ENCODE measurements at regions not wholly inside any gene's neighbourhood (a gene's known extent, or its start where the extent isn't known, plus 50 kb on each side); places are given as distances from the start of the nearest gene placed in this dataset.
A peak's percentile ranks its signal among the peaks of the same experiment; 100 is the strongest.
"Not testable (repeated sequence)": the region's sequence is repeated elsewhere in the genome, so short reads cannot be mapped to it uniquely, and the experiment has no call there.

DNA sequence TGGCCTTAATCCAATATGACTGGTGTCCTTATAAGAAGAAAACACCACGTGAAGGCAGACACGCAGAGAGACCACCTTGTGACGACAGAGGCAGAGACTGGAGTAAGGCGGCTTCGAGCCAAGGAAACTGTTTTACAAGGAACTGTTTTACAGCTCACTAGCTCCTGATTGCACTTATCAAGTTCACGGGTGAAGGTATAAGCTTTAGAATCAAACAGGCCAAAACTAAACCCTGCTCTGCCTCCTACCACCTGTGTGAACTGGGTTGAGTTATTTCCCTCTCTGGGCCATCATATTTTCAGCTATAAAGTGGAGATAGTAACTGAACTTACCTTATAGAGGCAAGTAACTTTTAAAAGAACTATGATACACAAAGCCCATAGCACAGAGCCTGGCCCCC, 166.9 kb upstream of the NFIA start:
- 93 to 98% methylated on average over 6 of the region's 6 CpGs for WGBS, 2 donors
- no peak for FAIRE-seq

DNA sequence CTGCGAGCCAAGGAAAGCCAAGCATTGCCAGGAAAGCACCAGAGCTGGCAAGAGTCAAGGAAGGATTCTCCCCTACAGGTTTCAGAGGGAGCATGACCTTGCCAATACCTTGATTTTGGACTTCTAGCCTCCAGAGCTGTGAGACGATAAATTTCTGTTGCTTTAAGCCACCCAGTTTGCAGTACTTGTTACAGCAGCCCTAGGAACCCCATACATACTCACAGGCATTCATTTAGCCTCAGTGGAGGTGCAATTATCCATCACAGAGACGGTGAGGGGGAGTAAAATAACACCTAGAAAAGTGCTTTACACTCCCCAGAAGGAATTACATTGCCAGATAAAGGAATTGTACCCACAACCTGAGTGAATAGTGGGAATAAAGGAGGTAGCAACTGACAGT, 167.4 kb upstream of the NFIA start:
- intact Hi-C loops (cut with DNase I) = no loop called here
- DNase-seq (no peak), FAIRE-seq (no peak), ATAC-seq (no peak)
- TF ChIP-seq, protein P1, sequence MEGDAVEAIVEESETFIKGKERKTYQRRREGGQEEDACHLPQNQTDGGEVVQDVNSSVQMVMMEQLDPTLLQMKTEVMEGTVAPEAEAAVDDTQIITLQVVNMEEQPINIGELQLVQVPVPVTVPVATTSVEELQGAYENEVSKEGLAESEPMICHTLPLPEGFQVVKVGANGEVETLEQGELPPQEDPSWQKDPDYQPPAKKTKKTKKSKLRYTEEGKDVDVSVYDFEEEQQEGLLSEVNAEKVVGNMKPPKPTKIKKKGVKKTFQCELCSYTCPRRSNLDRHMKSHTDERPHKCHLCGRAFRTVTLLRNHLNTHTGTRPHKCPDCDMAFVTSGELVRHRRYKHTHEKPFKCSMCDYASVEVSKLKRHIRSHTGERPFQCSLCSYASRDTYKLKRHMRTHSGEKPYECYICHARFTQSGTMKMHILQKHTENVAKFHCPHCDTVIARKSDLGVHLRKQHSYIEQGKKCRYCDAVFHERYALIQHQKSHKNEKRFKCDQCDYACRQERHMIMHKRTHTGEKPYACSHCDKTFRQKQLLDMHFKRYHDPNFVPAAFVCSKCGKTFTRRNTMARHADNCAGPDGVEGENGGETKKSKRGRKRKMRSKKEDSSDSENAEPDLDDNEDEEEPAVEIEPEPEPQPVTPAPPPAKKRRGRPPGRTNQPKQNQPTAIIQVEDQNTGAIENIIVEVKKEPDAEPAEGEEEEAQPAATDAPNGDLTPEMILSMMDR (IDR thresholded peaks at IDR 0.05) = no peak
- Histone ChIP-seq H3K36me3 (no peaks in the 10 kb centered on the region), H3K27ac (no peak overlapping the region), H3K4me1 (no peaks in the 10 kb centered on the region), H3K9me3 (no peaks in the 10 kb centered on the region), H3K27me3 (no peaks in the 10 kb centered on the region), H3K4me3 (no peak overlapping the region)
- 83 to 92% methylated on average over 3 of the region's 3 CpGs for WGBS, 2 donors

More for the DNA sequence above, 166.9 kb upstream of the NFIA start:
- Histone ChIP-seq H3K27me3 (no peaks in the 10 kb centered on the region), H3K9me3 (no peaks in the 10 kb centered on the region), H3K27ac (no peak overlapping the region), H3K36me3 (no peaks in the 10 kb centered on the region), H3K4me3 (no peak overlapping the region), H3K4me1 (no peaks in the 10 kb centered on the region)
- DNase-seq = no peak
- intact Hi-C loops (cut with DNase I) = no loop called here
- no peak for ATAC-seq
- TF ChIP-seq, protein P1 (IDR thresholded peaks at IDR 0.05) = no peak

DNA sequence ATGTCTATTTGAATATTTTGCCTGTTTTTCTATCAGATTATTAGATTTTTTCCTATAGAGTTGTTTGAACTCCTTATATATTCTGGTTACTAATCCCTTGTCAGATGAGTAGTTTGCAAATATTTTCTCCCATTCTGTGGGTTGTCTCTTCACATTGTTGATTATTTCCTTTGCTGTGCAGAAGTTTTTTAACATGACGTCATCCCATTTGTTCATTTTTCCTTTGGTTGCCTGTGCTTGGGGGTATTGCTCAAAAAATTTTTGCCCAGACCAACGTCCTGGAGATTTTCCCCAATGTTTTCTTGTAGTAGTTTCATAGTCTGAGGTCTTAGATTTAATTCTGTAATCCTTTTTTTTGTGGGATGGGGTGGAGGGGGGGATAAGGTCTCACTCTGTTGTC, 168.7 kb upstream of the NFIA start:
- H3K4me3 ChIP-seq; H3K36me3 ChIP-seq; H3K27me3 ChIP-seq; FAIRE-seq; H3K4me1 ChIP-seq; H3K9me3 ChIP-seq; DNase-seq; ATAC-seq; intact Hi-C loops (cut with DNase I); H3K27ac ChIP-seq: not testable (repeated sequence)
- WGBS, 2 donors = 65 to 70% methylated on average over 2 of the region's 2 CpGs

DNA sequence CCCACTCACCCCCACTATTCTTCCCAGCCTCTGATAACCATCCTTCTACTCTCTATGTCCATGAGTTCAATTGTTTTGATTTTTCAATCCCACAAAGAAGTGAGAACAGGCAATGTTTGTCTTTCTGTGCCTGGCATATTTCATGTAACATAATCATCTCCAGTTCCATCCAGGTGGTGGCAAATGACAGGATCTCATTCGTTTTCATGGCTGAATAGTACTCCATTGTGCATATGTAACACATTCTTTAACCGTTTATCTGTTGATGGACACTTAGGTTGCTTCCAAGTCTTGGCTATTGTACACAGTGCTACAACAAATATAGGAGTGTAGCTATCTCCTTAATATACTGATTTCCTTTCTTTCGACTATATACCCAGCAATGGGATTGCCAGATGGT, 169.3 kb upstream of the NFIA start:
- H3K27ac ChIP-seq = no peak overlapping the region
- no peak overlapping the region for H3K4me3 ChIP-seq
- DNase-seq = no peak
- intact Hi-C loops (cut with DNase I) = no loop called here
- no peaks in the 10 kb centered on the region for H3K9me3 ChIP-seq
- no peaks in the 10 kb centered on the region for H3K27me3 ChIP-seq
- H3K4me1 ChIP-seq = no peaks in the 10 kb centered on the region
- no peaks in the 10 kb centered on the region for H3K36me3 ChIP-seq
- no peak for FAIRE-seq
- no peak for ATAC-seq
- 61 to 84% methylated on average over 3 of the region's 3 CpGs for WGBS, 2 donors
- TF ChIP-seq, protein P1 (IDR thresholded peaks at IDR 0.05) = no peak

DNA sequence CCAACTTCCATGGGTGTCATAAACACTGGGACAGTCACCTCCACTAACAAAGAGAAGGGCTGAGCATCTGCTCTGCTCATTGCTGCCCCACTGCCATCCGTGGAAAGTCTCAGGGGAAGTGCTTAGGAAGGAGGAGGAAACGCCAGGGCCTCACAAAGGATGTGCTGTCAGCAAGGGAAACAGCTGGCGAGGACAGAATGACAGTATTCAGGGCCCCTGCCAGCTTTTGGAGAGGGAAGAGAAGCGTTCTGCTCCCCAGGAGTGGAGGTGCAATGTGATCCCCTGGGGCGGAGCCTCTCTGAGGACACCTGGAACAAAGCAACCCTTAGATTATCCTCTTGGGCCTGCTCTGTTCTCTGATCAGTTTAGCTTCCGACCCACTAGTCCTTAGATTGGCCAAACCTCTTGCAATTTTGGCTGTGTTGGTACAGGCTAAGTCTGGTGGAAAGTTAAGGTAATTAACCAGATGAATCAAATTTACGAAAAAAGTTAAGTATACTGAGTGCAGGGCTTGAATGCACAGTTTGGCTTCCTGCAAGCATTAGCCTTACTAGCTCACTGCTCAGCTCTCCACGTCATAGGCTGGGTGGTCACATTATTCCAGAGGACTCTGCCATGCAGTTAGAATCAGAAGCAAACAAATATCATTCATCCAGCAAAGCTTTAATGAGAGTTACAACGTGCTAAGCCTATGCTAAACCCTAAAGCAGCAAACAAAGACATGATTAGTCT, 170.2 kb upstream of the NFIA start:
- TF ChIP-seq, protein P1 (IDR thresholded peaks at IDR 0.05) = no peak
- Histone ChIP-seq H3K9me3 (no peaks in the 10 kb centered on the region), H3K27me3 (no peaks in the 10 kb centered on the region), H3K4me1 (no peaks in the 10 kb centered on the region), H3K4me3 (no peak overlapping the region), H3K36me3 (no peaks in the 10 kb centered on the region), H3K27ac (no peak overlapping the region)
- intact Hi-C loops (cut with DNase I) = no loop called here
- ATAC-seq (peak in 1 of 4 donors; percentile 45), FAIRE-seq (no peak), DNase-seq (no peak)
- WGBS, 2 donors = 57 to 64% methylated on average over 9 of the region's 9 CpGs
